ENCODE measurements at regions not wholly inside any gene's neighbourhood (a gene's known extent, or its start where the extent isn't known, plus 50 kb on each side); places are given as distances from the start of the nearest gene placed in this dataset.

DNA sequence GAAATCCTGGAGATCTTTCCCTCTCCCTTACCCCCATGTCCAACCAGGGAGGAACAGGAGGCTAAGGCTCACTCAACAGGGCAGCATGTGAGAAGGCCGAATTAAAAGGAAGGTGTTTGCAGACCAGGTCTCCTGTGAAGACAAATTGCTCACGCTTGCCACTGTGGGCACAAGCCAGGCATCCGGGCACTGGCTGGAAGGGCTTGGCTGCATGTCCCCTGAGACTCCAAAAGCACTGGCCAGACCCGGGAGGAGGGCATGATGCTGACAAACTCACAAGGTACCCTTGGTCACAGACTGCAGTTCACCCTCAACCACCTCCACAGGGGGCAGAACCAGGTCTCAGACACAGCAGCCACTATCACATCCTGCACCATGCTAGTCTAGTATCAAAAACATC is 113.7 kb upstream of the NSMCE3 start:
- Mint-ChIP-seq H3K36me3 (ENCODE audit: low read depth) (no peaks in the 10 kb centered on the region), H3K4me3 (no peak overlapping the region), H3K27me3 (ENCODE audit: insufficient read depth) (peaks cover 3% of the 10 kb centered on the region), H3K4me1 (ENCODE audit: low read depth) (no peaks in the 10 kb centered on the region), H3K9me3 (peaks cover 16% of the 10 kb centered on the region; the same call in 1 of the 2 replicates), H3K27ac (no peak overlapping the region)
- no peak for DNase-seq
- TF ChIP-seq, protein P1, sequence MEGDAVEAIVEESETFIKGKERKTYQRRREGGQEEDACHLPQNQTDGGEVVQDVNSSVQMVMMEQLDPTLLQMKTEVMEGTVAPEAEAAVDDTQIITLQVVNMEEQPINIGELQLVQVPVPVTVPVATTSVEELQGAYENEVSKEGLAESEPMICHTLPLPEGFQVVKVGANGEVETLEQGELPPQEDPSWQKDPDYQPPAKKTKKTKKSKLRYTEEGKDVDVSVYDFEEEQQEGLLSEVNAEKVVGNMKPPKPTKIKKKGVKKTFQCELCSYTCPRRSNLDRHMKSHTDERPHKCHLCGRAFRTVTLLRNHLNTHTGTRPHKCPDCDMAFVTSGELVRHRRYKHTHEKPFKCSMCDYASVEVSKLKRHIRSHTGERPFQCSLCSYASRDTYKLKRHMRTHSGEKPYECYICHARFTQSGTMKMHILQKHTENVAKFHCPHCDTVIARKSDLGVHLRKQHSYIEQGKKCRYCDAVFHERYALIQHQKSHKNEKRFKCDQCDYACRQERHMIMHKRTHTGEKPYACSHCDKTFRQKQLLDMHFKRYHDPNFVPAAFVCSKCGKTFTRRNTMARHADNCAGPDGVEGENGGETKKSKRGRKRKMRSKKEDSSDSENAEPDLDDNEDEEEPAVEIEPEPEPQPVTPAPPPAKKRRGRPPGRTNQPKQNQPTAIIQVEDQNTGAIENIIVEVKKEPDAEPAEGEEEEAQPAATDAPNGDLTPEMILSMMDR (IDR thresholded peaks at IDR 0.05), result no peak

DNA sequence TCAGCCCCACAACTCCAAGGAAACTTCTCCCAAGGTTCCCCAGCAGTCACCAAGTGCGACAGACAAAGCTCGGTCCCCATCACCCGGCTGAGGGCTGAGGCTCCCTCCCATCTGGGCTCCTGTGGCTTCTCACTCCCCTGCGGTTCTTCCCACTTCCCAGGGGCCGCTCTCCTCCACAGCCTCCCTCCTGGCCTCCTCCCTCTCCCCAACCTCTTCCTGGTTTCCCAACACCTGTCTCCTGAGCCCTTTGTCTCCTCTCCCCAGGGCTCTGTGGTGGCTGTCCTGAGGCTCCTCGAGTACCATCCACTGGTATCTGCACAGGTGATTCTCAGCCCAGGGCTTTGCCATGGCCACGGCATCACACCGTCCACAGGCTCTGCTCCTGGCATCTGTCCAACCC is 113.2 kb upstream of the NSMCE3 start:
- DNase-seq, result no peak
- Mint-ChIP-seq H3K4me1 (ENCODE audit: low read depth) (no peaks in the 10 kb centered on the region), H3K4me3 (no peak overlapping the region), H3K36me3 (ENCODE audit: low read depth) (no peaks in the 10 kb centered on the region), H3K27me3 (ENCODE audit: insufficient read depth) (peaks cover 3% of the 10 kb centered on the region), H3K27ac (no peak overlapping the region), H3K9me3 (peaks cover 16% of the 10 kb centered on the region; the same call in 1 of the 2 replicates)
- TF ChIP-seq, protein P1 (IDR thresholded peaks at IDR 0.05), result no peak

DNA sequence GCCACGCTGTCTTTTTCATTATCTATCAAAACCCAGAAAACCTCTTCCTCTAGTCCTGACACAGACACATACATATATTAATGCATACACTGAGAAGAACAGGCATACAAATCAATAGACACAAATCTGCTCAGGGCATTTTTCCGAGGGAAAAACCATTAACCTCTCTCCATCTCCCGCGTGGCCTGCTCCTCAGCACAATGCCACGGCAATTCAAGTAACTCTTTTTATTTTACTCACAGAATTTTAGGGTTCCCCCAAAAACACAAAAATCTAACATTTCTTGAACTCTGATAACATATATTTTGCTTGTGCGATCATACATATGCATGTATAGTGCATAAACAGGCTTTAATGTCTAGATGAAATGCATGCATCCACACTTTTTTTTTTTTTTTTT is 110.8 kb upstream of the NSMCE3 start:
- Mint-ChIP-seq H3K27ac (no peak overlapping the region), H3K9me3 (peaks cover 15% of the 10 kb centered on the region; the same call in 1 of the 2 replicates), H3K27me3 (ENCODE audit: insufficient read depth) (peaks cover 8% of the 10 kb centered on the region), H3K4me3 (no peak overlapping the region), H3K4me1 (ENCODE audit: low read depth) (no peaks in the 10 kb centered on the region), H3K36me3 (ENCODE audit: low read depth) (no peaks in the 10 kb centered on the region)
- TF ChIP-seq, protein P1 (IDR thresholded peaks at IDR 0.05), result no peak
- DNase-seq, result no peak

DNA sequence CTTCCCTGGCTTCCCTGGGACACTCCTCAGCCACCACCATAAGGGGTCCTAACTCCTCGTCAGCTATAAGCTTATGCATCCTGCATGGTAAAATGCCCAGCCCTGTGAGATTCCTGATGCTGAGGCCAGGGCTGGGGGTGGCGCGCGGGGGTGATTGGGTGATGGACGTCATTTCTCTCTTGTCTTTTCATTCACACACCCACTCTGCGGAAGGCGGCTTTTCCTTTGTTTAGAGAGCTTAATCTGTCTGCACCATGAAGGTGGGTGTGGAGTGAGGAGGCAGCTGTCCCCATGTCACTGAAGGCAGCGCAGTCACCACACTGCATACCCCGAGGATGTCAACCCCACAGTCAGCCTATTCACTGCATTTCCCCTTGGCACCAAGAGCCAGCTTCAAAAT is 110.0 kb upstream of the NSMCE3 start:
- Mint-ChIP-seq H3K36me3 (ENCODE audit: low read depth) (no peaks in the 10 kb centered on the region), H3K4me1 (ENCODE audit: low read depth) (no peaks in the 10 kb centered on the region), H3K27me3 (ENCODE audit: insufficient read depth) (peaks cover 10% of the 10 kb centered on the region), H3K4me3 (no peak overlapping the region), H3K27ac (no peak overlapping the region), H3K9me3 (peaks cover 7% of the 10 kb centered on the region; the same call in 1 of the 2 replicates)
- no peak for DNase-seq
- TF ChIP-seq, protein P1 (IDR thresholded peaks at IDR 0.05), result no peak

DNA sequence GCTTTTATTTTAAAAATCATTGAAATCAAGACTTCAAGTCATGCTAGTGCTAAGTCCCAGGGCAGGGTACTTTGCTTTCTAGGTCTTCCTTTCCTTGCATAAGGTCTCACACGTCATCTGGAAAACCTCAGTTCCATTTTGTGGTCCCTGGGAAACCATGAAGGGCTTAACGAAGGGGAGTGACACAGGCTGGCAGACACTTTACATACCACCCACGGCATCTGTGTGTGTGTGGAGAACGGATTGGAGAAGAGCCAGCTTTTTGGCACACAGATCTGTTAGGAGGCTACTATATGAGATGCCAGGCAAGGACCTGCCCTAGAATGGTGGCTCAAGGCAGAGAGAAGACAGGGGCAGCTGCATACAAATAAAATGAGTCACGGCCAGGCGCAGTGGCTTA is 107.5 kb upstream of the NSMCE3 start:
- TF ChIP-seq, protein P1 (IDR thresholded peaks at IDR 0.05), result no peak
- Mint-ChIP-seq H3K4me3 (no peak overlapping the region), H3K27ac (no peak overlapping the region), H3K36me3 (ENCODE audit: low read depth) (no peaks in the 10 kb centered on the region), H3K27me3 (ENCODE audit: insufficient read depth) (peaks cover 12% of the 10 kb centered on the region), H3K9me3 (no peaks in the 10 kb centered on the region), H3K4me1 (ENCODE audit: low read depth) (no peaks in the 10 kb centered on the region)
- DNase-seq, result no peak

DNA sequence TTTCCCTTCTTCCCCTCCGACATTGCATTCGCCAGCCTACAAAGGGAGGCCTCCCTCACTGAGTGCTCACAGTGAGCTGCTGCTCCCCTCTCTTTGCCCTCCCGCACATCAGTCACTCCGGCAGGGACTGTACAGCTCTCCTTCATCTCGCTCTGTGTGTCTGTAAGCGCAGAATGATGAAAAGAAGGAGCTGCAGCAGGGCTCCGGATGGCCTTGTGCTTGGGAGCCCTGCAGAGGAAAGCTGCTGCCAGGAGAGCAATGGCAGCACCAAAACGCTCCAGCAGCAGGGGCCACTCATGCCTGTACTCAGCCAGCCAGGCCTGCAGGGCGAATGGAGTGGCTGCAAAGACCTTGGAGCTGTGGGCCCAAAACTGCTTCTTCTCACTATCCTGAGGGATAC is 107.0 kb upstream of the NSMCE3 start:
- Mint-ChIP-seq H3K9me3 (no peaks in the 10 kb centered on the region), H3K36me3 (ENCODE audit: low read depth) (no peaks in the 10 kb centered on the region), H3K27ac (no peak overlapping the region), H3K27me3 (ENCODE audit: insufficient read depth) (peaks cover 12% of the 10 kb centered on the region), H3K4me1 (ENCODE audit: low read depth) (no peaks in the 10 kb centered on the region), H3K4me3 (no peak overlapping the region)
- no peak for DNase-seq
- TF ChIP-seq, protein P1 (IDR thresholded peaks at IDR 0.05), result no peak

All from HFFc6 (cell line).